ENCODE measurements at regions not wholly inside any gene's neighbourhood (a gene's known extent, or its start where the extent isn't known, plus 50 kb on each side); places are given as distances from the start of the nearest gene placed in this dataset.
"Not testable (repeated sequence)": the region's sequence is repeated elsewhere in the genome, so short reads cannot be mapped to it uniquely, and the experiment has no call there.

GRCh38 chr5:28823231-28823630 lies 1784.8 kb upstream of the CDH9 start:
- DNase-seq = no peak

- DNase-seq = no peak
These were observed 1783.7 kb upstream of the CDH9 start for GRCh38 chr5:28822071-28822470.

GRCh38 chr5:28810751-28811136 lies 1772.4 kb upstream of the CDH9 start:
- no peak for DNase-seq

GRCh38 chr5:28809811-28810750 lies 1771.7 kb upstream of the CDH9 start:
- DNase-seq = no peak

- DNase-seq = no peak
These were observed 1770.8 kb upstream of the CDH9 start for GRCh38 chr5:28808967-28809810.

GRCh38 chr5:28807195-28807729 lies 1768.9 kb upstream of the CDH9 start:
- DNase-seq = no peak

GRCh38 chr5:28799035-28799434 lies 1760.6 kb upstream of the CDH9 start:
- not testable (repeated sequence) for DNase-seq

GRCh38 chr5:28788954-28789353 lies 1750.6 kb upstream of the CDH9 start:
- DNase-seq = no peak

- no peak for DNase-seq
These were observed 1741.8 kb upstream of the CDH9 start for GRCh38 chr5:28780083-28780692.

- DNase-seq = no peak
These were observed 1740.9 kb upstream of the CDH9 start for GRCh38 chr5:28779161-28779754.

- DNase-seq = no peak
These were observed 1731.9 kb upstream of the CDH9 start for GRCh38 chr5:28770307-28770706.

- DNase-seq = no peak
These were observed 1728.3 kb upstream of the CDH9 start for GRCh38 chr5:28766565-28767158.

GRCh38 chr5:28751396-28751795 lies 1713.0 kb upstream of the CDH9 start:
- DNase-seq = no peak

GRCh38 chr5:28750251-28750650 lies 1711.9 kb upstream of the CDH9 start:
- no peak for DNase-seq

- DNase-seq = no peak
These were observed 1710.1 kb upstream of the CDH9 start for GRCh38 chr5:28748446-28748845.

- no peak for DNase-seq
These were observed 1705.3 kb upstream of the CDH9 start for GRCh38 chr5:28743716-28744110.

- no peak for DNase-seq
These were observed 1704.8 kb upstream of the CDH9 start for GRCh38 chr5:28743025-28743715.

GRCh38 chr5:28737682-28738081 lies 1699.3 kb upstream of the CDH9 start:
- DNase-seq = no peak

- no peak for DNase-seq
These were observed 1698.8 kb upstream of the CDH9 start for GRCh38 chr5:28737222-28737621.

GRCh38 chr5:28734396-28734795 lies 1696.0 kb upstream of the CDH9 start:
- DNase-seq = no peak

GRCh38 chr5:28729067-28729466 lies 1690.7 kb upstream of the CDH9 start:
- no peak for DNase-seq

GRCh38 chr5:28726815-28727214 lies 1688.4 kb upstream of the CDH9 start:
- DNase-seq = no peak
